NCI-H1048 (cell line): ENCODE measurements at regions not wholly inside any gene's neighbourhood (a gene's known extent, or its start where the extent isn't known, plus 50 kb on each side); places are given as distances from the start of the nearest gene placed in this dataset.

Source experiments
- DNase-seq: peaks from one replicate; lab custom pipeline; 2025; lab: John Stamatoyannopoulos, UW

- no peak for DNase-seq
Measured at GRCh38 chr2:147711031-147711430, 133.8 kb upstream of the ACVR2A start.

- DNase-seq: no peak
Measured at GRCh38 chr2:147709655-147710054, 135.2 kb upstream of the ACVR2A start.

DNA sequence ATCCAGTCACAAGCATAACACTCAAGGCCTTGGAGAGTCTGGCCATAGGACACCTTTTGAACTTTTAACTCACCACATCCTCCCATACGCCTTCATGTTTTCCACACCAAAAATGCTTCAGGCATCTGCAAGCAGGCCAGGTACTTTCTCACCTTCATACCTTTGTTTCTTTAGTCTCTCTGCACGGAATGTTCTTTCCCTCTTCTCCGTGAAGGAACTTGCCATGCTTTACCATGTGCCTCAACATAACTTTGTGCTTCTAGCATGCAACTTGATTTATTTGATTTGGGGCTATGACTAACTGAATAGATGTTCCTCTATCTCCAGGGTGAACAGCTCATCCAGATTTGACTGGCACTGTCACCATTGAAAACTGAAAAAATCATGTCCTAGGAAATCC lies 141.7 kb upstream of the ACVR2A start:
- no peak for DNase-seq

DNA sequence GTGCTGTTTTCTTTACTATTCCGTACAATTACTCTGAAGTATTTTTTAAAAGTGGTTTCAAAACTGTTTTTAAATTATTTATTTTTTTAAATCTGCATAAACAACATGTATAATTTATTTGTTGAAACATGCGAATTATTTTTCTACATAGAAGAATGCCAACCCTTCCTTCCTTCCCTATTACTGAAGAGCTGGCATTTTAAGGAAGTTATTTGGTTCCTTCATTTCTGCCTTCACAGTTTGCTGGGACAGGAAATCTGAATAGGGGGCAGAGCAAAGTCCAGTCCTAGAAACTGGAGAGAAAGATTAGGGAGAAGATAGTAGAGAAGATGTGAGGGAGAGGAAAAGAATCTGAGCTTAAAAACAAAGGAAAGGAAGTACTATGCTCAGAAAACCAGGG lies 146.7 kb upstream of the ACVR2A start:
- no peak for DNase-seq

DNA sequence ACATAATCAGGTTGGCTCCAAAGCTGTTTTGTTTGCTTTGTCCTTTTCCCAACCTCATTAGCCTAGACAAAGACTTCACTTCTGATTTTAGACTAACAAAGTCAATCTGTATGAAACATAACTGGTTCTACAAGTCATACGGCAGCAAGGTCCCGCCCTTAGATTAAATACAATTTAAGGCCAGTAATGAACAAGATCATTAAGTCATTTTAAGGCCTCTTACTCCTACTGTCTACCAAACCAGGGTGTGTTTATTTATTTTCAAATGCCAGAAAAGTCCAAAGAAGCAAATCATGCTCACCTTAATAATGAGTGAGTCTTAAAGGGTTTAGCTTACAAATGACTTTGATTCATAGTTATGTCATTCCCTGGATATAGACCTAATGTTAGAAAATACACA lies 148.4 kb upstream of the ACVR2A start:
- peak; percentile 14 for DNase-seq

DNA sequence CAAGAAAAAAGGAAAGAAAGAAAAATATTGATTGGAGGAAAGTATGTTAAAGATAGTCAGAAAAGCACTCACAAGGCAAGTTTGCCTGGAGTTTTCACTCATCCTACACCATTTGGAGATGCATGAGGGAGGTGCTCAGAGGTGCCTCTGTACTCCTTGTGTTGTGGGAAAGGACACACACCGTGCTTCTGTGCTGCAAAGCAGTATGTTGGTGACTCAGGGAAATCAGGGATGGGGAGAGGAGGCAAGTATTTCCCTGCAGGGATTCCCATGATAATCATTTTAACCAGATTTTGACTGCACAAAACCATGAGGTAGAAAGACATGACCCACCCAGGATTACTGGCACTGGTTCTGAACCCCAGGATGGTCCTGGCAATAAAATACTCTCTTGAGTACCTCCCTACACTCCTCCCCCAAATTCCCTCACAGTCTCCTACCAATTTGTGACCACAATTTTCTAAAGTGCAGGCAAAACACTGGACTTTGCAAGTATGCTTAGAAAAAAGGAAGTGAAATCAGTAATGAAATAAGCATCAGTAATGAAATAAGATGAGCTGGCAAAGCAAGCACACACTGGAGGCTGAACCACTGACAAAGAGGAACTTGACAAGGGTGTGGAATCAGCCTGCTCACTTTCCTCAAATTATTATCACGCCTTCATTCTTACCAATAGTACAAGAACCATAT lies 155.5 kb upstream of the ACVR2A start:
- no peak for DNase-seq

GRCh38 chr2:147688242-147688641 lies 156.6 kb upstream of the ACVR2A start:
- no peak for DNase-seq

DNA sequence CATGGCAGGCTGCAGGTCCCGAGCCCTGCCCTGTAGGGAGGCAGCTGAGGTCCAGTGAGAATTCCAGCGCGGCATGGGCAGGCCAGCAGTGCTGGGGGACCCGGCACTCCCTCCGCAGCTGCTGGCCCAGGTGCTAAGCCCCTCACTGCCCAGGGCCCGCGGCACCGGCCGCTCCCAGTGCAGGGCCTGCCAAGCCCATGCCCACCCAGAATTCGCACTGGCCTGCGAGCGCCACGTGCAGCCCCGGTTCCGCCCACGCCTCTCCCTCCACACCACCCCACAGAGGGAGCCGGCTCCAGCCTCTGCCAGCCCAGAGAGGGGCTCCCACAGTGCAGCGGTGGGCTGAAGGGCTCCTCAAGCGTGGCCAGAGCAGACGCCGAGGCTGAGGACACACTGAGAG lies 158.5 kb upstream of the ACVR2A start:
- no peak for DNase-seq

- no peak for DNase-seq
Measured at GRCh38 chr2:147684903-147685302, 159.9 kb upstream of the ACVR2A start.

DNA sequence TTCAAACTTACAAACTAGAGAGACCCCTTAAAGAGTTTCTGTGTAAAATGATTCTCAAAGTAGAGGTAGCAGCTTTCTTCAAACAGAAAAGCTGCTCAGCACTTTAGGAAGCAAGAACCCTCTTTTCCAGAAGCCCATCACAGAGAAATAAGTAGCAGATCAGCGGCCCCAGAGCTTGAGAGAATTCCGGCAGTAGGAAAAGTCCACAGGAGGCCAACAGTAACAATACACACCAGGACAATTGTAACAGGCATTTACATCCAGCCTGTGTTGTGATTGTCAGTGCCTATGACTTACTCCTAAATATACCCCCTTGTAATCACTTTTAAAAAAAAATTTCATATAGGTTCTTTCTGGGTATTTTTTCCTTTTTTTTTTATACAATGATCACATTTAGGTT lies 161.4 kb upstream of the ACVR2A start:
- DNase-seq: no peak

GRCh38 chr2:147681093-147681492 lies 163.7 kb upstream of the ACVR2A start:
- DNase-seq: no peak

- no peak for DNase-seq
Measured at GRCh38 chr2:147679955-147680531, 164.8 kb upstream of the ACVR2A start.

DNA sequence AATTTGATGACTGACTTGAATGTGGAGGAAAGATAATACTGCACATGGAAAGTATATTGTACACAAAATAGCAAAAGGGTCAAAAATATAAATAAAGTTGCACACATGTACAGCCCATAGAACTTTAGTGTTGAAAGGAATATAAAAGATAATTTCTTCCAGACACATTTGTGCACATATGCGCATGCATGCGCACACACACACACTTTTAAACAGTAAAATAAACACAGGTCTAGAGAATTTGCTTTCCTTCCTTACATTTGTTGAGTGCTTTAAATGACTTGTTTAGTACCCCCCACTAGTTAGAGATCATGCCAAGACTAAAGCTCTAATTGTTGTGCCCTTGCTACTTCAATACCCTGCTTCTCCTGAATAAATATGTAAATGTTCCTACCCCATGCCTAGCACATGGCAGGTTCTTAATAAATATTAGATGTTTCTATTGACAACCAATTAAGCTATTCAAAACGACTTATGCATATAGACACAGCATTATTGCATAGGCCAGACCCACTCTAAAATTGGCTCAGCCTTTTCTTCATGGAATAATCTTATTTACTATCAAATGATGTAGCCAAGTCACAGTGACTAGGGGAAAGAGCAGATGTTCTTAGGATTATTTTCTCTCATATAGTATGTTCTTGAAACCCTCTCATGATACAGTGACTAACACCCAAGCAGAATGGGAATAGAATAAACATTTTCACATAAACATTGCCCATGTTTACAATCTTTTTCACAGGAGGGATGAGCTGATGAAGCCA lies 165.5 kb upstream of the ACVR2A start:
- DNase-seq: no peak

DNA sequence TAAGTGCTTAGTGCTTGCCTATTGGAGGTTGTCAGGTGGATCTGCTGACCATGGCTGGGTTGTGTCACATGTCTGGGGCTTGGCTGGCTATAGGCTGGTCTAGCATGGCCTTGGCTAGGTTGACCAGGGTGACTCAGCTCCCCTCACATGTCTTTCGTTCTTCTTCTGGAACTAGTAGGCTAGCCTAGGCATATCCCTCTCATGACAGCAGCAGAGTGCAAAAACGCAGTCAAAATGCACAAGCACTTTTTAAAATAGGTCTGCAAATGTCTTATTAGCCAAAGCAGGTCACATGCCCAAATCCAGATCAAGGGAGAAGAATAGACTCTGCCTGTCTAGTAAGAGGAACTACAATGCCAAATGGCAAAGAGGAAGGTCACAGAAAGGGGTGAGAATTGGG lies 179.7 kb upstream of the ACVR2A start:
- DNase-seq: no peak

DNA sequence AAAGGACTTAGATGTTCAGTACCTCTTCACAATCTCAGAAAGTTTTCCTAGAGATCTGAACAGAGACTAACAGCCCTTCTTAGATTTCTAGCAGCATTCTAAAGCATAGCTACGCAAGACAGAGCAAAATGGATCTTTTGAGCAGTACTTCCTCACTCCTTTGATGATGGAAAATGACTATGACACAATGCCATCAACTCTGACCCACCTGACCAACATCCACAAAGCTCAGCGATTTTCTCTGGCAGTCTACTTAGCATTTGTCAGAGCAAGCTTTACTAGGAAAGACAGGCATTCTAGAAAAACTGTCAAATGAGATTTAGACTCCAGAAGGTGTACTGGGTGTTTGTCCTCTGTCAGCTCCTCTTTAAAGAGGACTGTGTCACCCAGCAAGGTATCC lies 180.9 kb upstream of the ACVR2A start:
- DNase-seq: no peak

- no peak for DNase-seq
Measured at GRCh38 chr2:147663153-147663961, 181.5 kb upstream of the ACVR2A start.

DNA sequence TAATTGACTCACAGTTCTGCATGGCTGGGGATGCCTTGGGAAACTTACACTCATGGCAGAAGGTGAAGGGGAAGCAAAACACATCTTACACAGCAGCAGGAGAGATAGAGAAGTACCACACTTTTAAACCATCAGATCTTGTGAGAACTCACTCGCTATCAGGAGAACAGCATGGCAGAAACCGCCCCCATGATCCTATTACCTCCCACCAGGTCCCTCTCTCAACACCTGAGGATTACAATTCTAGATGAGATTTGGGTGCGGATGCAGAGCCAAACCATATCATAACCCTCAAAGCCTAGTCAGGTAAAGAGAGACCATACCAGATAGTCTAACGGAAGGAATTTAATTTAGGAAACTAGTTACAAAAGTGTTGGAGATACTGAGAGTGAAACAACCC lies 182.6 kb upstream of the ACVR2A start:
- no peak for DNase-seq

DNA sequence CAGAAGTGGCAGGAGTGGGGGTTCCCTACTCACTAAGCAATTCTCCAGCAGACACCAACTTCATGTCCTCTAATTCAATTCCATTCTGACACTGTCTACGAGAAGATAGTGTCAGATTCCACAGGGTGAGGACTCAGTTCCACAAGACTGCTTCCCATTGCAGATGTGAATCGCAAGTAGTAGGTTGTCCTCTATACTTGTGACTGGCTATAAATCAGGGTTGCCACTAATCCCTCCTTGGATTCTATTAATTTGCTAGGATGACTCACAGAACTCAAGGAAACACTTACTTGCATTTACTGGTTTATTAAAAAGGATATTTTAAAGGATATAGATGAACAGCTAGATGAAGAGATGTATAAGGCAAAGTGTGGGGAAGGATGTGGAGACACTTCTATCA lies 184.1 kb upstream of the ACVR2A start:
- no peak for DNase-seq

GRCh38 chr2:147659051-147659450 lies 185.8 kb upstream of the ACVR2A start:
- DNase-seq: no peak

- DNase-seq: no peak
Measured at GRCh38 chr2:147657086-147658000, 187.5 kb upstream of the ACVR2A start.

GRCh38 chr2:147649998-147650397 lies 194.8 kb upstream of the ACVR2A start:
- DNase-seq: no peak

GRCh38 chr2:147649286-147649685 lies 195.5 kb upstream of the ACVR2A start:
- DNase-seq: no peak
